AG04449 (cell line): ENCODE measurements at regions not wholly inside any gene's neighbourhood (a gene's known extent, or its start where the extent isn't known, plus 50 kb on each side); places are given as distances from the start of the nearest gene placed in this dataset.

Experiments used
- CTCF ChIA-PET: fragments of 350-600 bp; formaldehyde crosslinking; extraction: SDS; loops from one replicate; lab custom pipeline; 2021; ENCODE audit warnings: antibody characterized with exemption; lab: Yijun Ruan, JAX
- POLR2A ChIA-PET: fragments of 400-600, 350-600 bp; formaldehyde crosslinking; extraction: SDS; loops from one replicate; lab custom pipeline; 2020; ENCODE audit warnings: antibody characterized with exemption, inconsistent platforms; lab: Yijun Ruan, JAX
- DNase-seq: peaks from one replicate; pipeline ENCODE4 v3.0.0-alpha.2; 2010; ENCODE audit warnings: low read depth, low spot score
- H3K4me3 ChIP-seq: 2 replicates; pipeline ENCODE4 v1.5.1; 2011; ENCODE audit warnings: low read depth, mild to moderate bottlenecking, control low read depth, low read length
- TF ChIP-seq, protein P1 (sequence below): IDR thresholded peaks from one replicate; pipeline ENCODE4 v1.5.1; 2011; ENCODE audit warnings: mild to moderate bottlenecking, moderate library complexity, low read length, control low read depth, inconsistent platforms; ENCODE audit not compliant: insufficient read depth; ENCODE audit errors: missing control alignments

DNA sequence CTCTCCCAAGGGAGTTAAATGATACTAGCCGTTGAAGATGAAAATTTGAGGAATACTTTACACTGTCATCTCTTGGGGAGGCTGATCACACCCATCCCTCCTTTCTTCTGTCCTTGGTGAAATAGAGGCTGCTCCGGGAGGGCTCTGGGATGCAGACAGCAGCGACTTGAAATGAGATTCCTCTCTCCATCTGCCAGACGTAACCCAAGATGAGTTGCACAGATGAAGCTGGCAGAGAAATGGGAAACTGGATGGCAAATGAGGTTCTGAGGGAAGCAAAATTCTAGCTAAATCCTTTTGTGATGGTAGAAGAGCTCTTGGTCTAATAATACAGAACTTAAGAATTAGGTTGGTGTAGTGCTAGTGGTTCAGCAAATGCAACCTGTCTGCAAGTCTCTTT is 201.4 kb downstream of the AASDH start:
- POLR2A ChIA-PET = no interaction called here

DNA sequence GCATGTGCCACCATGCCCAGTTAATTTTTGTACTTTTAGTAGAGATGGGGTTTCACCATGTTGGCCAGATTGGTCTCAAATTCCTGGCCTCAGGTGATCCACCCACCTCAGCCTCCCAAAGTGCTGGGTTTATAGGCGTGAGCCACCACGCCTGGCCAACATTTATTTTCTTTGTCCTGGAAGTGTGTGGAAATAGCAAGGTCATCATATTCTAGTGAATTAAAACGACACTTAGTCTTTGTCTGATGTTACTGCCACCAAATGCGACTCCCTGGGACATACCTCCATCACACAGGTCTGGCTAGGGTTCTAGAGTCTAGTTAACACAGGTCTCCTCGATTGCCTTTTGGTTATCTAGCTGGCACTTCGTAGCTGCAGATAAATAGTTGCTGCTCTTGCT is 203.1 kb downstream of the AASDH start:
- DNase-seq = no peak
- TF ChIP-seq, protein P1, sequence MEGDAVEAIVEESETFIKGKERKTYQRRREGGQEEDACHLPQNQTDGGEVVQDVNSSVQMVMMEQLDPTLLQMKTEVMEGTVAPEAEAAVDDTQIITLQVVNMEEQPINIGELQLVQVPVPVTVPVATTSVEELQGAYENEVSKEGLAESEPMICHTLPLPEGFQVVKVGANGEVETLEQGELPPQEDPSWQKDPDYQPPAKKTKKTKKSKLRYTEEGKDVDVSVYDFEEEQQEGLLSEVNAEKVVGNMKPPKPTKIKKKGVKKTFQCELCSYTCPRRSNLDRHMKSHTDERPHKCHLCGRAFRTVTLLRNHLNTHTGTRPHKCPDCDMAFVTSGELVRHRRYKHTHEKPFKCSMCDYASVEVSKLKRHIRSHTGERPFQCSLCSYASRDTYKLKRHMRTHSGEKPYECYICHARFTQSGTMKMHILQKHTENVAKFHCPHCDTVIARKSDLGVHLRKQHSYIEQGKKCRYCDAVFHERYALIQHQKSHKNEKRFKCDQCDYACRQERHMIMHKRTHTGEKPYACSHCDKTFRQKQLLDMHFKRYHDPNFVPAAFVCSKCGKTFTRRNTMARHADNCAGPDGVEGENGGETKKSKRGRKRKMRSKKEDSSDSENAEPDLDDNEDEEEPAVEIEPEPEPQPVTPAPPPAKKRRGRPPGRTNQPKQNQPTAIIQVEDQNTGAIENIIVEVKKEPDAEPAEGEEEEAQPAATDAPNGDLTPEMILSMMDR = no peak
- POLR2A ChIA-PET = no interaction called here
- CTCF ChIA-PET = no interaction called here
- H3K4me3 ChIP-seq = no peak overlapping the region

More for the DNA sequence above, 201.4 kb downstream of the AASDH start:
- no peak for DNase-seq
- CTCF ChIA-PET = no interaction called here
- TF ChIP-seq, protein P1 = no peak
- no peak overlapping the region for H3K4me3 ChIP-seq

DNA sequence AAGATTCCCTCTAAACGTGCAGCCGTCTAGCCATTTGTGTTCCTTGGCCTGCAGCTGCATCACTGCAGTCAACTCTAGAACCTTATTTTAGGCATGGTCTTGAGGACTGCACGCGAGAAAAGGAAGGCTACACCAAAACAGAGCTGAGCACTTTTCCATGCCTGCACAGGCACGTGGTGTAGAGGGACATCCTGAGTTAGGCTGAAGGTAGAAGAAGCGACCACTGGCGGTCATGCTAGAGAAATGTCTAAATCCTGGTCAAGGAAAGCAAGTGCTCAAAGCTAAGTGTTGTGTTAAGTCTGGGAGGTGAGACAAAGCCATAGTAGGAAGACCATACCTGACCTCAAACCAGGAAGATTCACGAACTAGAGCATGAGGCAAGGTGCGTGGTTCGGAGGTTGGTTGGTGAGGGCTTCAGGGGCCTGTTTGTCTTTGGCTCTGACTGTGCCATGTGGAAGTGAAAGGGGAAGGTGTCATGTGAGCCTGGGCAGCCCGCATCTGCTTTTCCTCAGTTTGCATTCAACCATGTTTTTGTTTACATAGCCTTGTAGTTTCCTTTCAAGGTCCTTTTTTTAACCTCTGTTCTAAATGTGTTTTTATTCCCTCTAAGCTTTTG is 203.8 kb downstream of the AASDH start:
- H3K4me3 ChIP-seq = no peak overlapping the region
- POLR2A ChIA-PET = no interaction called here
- TF ChIP-seq, protein P1 = no peak
- DNase-seq = no peak
- CTCF ChIA-PET = no interaction called here

DNA sequence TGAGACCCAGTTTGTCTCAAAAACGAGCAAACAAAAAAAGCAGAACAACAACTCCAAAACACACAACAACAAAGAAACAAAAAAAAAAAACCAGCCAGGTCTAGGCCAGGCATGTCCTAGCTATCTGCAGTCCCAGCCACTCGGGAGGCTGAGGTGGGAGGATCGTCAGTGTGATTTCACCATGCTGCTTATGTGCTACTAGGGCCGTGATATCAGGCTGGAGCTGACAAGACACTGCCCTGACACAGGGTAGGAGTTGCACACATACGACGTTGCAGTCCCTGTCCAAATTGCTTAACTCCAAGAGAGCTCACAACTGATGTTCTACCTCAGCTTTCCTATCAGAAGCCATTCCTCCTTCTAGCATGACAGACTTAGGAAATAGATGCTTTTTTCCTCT is 204.9 kb downstream of the AASDH start:
- no peak for DNase-seq
- POLR2A ChIA-PET = no interaction called here
- TF ChIP-seq, protein P1 = no peak
- CTCF ChIA-PET = no interaction called here
- no peak overlapping the region for H3K4me3 ChIP-seq

DNA sequence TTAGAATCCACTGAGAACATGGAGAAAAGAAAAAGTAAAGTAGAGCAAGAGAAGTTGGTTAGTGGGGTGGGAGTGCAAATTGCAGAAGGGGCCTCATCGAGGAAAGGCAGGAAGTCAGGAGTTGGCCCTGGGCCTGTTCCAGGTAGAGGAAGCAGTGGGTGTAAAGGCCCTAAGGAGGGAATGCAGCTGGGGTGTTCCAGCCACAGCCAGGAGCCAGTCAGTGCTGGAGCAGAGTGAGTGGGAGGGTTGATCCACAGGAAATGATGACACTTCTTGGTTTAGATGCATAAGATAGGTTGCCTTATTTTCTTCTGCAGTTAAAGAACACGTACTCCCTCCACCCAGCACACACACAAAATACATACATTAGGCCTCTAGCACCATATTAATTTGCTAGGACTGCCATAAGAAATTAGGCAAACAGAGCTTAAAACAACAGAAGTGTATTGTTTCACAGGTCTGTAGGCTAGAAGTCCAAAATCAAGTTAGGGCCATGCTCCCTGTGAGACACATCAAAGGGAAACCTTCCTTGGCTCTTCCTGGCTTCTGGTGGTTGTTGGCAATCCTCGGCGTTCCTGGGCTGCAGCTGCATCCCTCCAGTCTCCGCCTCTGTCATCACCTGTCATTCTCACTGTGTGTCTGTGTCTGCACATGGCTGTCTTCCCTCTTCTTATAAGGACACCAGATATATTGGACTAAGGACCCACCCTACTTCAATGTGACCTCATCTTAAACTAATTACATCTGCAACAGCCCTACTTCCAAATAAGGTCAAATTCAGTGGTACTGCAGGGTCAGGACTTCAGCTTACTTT is 205.9 kb downstream of the AASDH start:
- H3K4me3 ChIP-seq = no peak overlapping the region
- TF ChIP-seq, protein P1 = no peak
- no peak for DNase-seq
- CTCF ChIA-PET = no interaction called here
- POLR2A ChIA-PET = no interaction called here

DNA sequence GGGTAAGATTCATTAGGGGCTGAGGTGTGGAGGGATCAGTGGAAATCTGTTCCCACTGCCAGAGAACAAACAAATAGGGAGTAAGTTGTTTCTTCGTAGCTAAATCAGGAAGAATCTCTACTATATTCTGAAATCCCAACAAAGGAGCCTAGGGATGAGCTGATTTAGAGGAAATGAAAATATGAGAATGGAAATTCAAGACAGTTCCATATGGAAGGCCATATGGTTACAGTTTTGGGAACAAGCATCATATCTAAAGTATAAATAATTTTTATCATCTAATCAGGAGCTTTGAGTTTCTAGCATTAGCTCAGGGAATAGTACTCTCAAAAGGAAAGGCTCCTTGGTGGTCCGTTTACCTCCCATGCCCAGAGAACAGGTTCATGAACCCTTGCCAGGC is 218.2 kb downstream of the AASDH start:
- ChIA-PET POLR2A (no interaction called here), CTCF (no interaction called here)
- no peak overlapping the region for H3K4me3 ChIP-seq
- TF ChIP-seq, protein P1 = no peak
- DNase-seq = no peak
